ENCODE measurements at regions not wholly inside any gene's neighbourhood (a gene's known extent, or its start where the extent isn't known, plus 50 kb on each side); places are given as distances from the start of the nearest gene placed in this dataset.
"Not testable (repeated sequence)": the region's sequence is repeated elsewhere in the genome, so short reads cannot be mapped to it uniquely, and the experiment has no call there.

- TF ChIP-seq ARNT (IDR thresholded peaks at IDR 0.05); FOXM1 (IDR thresholded peaks at IDR 0.05; ENCODE audit: borderline replicate concordance); LEF1 (IDR thresholded peaks at IDR 0.05; ENCODE audit: borderline replicate concordance); BHLHE40 (IDR thresholded peaks at IDR 0.05; ENCODE audit: borderline replicate concordance); FOXA1 (IDR thresholded peaks at IDR 0.05); SUZ12 (IDR thresholded peaks at IDR 0.05); NFRKB (IDR thresholded peaks at IDR 0.05); SP1 (IDR thresholded peaks at IDR 0.05); ZNF384 (IDR thresholded peaks at IDR 0.05); PKNOX1 (IDR thresholded peaks at IDR 0.05): not testable (repeated sequence)
Observed at GRCh38 chr2:126160950-126161349, 495.0 kb upstream of the GYPC start.

All from HEK293T (cell line).